HCT116 (cell line): ENCODE measurements at regions not wholly inside any gene's neighbourhood (a gene's known extent, or its start where the extent isn't known, plus 50 kb on each side); places are given as distances from the start of the nearest gene placed in this dataset.

ENCODE experiments used
- ATAC-seq: fragments of 200-7000 bp; cut with Tn5 transposase; 2 replicates; pipeline ENCODE4 v1.9.1; 2020; ENCODE audit warnings: mild to moderate bottlenecking, moderate library complexity
- BruUV-seq: library from RNA; stranded (reverse); fragments of 400-500 nt; replicated peaks from 2 replicates; lab custom pipeline; 2021; lab: Mats Ljungman, UMichigan
- CTCF ChIA-PET: fragments of 300-600 bp; sonication (Branson Sonifier 250); formaldehyde crosslinking; loops from one replicate; lab custom pipeline; 2021; ENCODE audit warnings: antibody characterized with exemption; lab: Charles Lee
- POLR2A ChIA-PET: fragments of 300-600, 350-600 bp; sonication (Branson Sonifier 250); formaldehyde crosslinking; loops from one replicate; lab custom pipeline; 2021; ENCODE audit warnings: antibody characterized with exemption; lab: Charles Lee
- RAD21 ChIA-PET, 2 experiments: fragments of 300-600 bp; sonication (Branson Sonifier 250); formaldehyde crosslinking; loops; one replicate each; lab custom pipeline; 2023; ENCODE audit warnings: low total read pairs in 2 of 2; ENCODE audit not compliant: uncharacterized antibody in 2 of 2, unreplicated experiment in 2 of 2, low non-redundant PET in 1 of 2; lab: Charles Lee
- DNase-seq: peaks from one replicate; pipeline ENCODE4 v3.0.0-alpha.2; 2010; ENCODE audit warnings: low read depth, low spot score
- H2AFZ ChIP-seq: fragments of 200-600 bp; shearing (Covaris generic), sonication (generic); 2 replicates; pipeline ENCODE4 v1.6.1; 2017; ENCODE audit warnings: low read depth, mixed run types, mixed read lengths, antibody characterized with exemption, low read length; ENCODE audit not compliant: poor library complexity, severe bottlenecking
- H3K27ac ChIP-seq: 2 replicates; pipeline ENCODE4 v1.5.1; 2012; ENCODE audit warnings: low read depth, low read length
- H3K27me3 ChIP-seq: fragments of 200-600 bp; sonication (generic); 2 replicates; pipeline ENCODE4 v1.6.1; 2016; ENCODE audit warnings: mixed run types, low read length, mixed read lengths; ENCODE audit not compliant: insufficient read depth
- H3K36me3 ChIP-seq, 2 experiments: fragments of 200-500 bp in 1 of 2; fragments of 200-600 bp in 1 of 2; sonication (Bioruptor generic) in 1 of 2; sonication (generic) in 1 of 2; 2 replicates each; pipeline versions ENCODE4 v1.5.1 to v1.6.1; 2014 to 2016; ENCODE audit warnings: low read length in 2 of 2, inconsistent platforms in 1 of 2, mixed read lengths in 1 of 2, mixed run types in 1 of 2; ENCODE audit not compliant: insufficient read depth in 2 of 2, control insufficient read depth in 1 of 2
- H3K4me1 ChIP-seq, 2 experiments: fragments of 200-600 bp in 1 of 2; sonication (generic) in 1 of 2; 2 replicates each; pipeline versions ENCODE4 v1.5.1 to v1.6.1; 2012 to 2017; ENCODE audit warnings: low read length in 2 of 2, inconsistent platforms in 1 of 2, mild to moderate bottlenecking in 1 of 2, mixed read lengths in 1 of 2, mixed run types in 1 of 2, moderate library complexity in 1 of 2; ENCODE audit not compliant: insufficient read depth in 2 of 2, control insufficient read depth in 1 of 2
- H3K4me2 ChIP-seq: fragments of 200-600 bp; sonication (generic); 2 replicates; pipeline ENCODE4 v1.6.1; 2017; ENCODE audit warnings: mixed run types, low read length, mixed read lengths
- H3K4me3 ChIP-seq, 2 experiments: fragments of 200-600 bp in 1 of 2; sonication (generic) in 1 of 2; replicated peaks in 1 of 2; 2 replicates each; pipeline ENCODE4 v1.5.1; 2011 to 2016; ENCODE audit warnings: low read length in 2 of 2, control low read depth in 1 of 2, low read depth in 1 of 2, mild to moderate bottlenecking in 1 of 2, mixed read lengths in 1 of 2, mixed run types in 1 of 2
- H3K79me2 ChIP-seq: fragments of 200-600 bp; sonication (generic); 2 replicates; pipeline ENCODE4 v1.6.1; 2017; ENCODE audit warnings: mild to moderate bottlenecking, mixed run types, low read length, moderate library complexity, mixed read lengths; ENCODE audit not compliant: insufficient read depth
- H3K9ac ChIP-seq: fragments of 200-600 bp; sonication (generic); 2 replicates; pipeline ENCODE4 v1.6.1; 2016; ENCODE audit warnings: low read length, mixed read lengths
- H3K9me2 ChIP-seq: fragments of 200-600 bp; sonication (generic), shearing (Covaris generic); 2 replicates; pipeline ENCODE4 v1.6.1; 2017; ENCODE audit warnings: mixed run types, mild to moderate bottlenecking, moderate library complexity; ENCODE audit not compliant: insufficient read depth
- H3K9me3 ChIP-seq, 2 experiments: fragments of 200-500 bp in 1 of 2; fragments of 200-600 bp in 1 of 2; sonication (Bioruptor generic) in 1 of 2; sonication (generic) in 1 of 2; 2 replicates each; pipeline ENCODE4 v1.6.1; 2014 to 2017; ENCODE audit warnings: low read length in 2 of 2, mixed read lengths in 2 of 2, inconsistent platforms in 1 of 2, low read depth in 1 of 2, mild to moderate bottlenecking in 1 of 2, mixed run types in 1 of 2, moderate library complexity in 1 of 2; ENCODE audit not compliant: control insufficient read depth in 1 of 2, insufficient read depth in 1 of 2
- H4K20me1 ChIP-seq: fragments of 200-600 bp; sonication (generic), shearing (Covaris generic); 2 replicates; pipeline ENCODE4 v1.6.1; 2017; ENCODE audit warnings: mixed run types, mild to moderate bottlenecking, moderate library complexity; ENCODE audit not compliant: insufficient read depth
- CBX3 ChIP-seq: IDR thresholded peaks from 2 replicates; pipeline ENCODE4 v1.6.1; 2012; ENCODE audit warnings: low read depth
- CEBPB ChIP-seq: IDR thresholded peaks from 2 replicates; pipeline ENCODE4 v1.6.1; 2012; ENCODE audit warnings: low read depth
- CTCF ChIP-seq, 3 experiments: fragments of 200-600 bp in 1 of 3; sonication (generic) in 1 of 3; IDR thresholded peaks in 2 of 3; conservative IDR thresholded peaks in 1 of 3; 2 replicates each; pipeline ENCODE4 v1.5.1; 2012 to 2017; ENCODE audit warnings: low read depth in 2 of 3, low read length in 2 of 3, antibody characterized with exemption in 1 of 3, borderline replicate concordance in 1 of 3, control low read depth in 1 of 3, mild to moderate bottlenecking in 1 of 3, mixed read lengths in 1 of 3, mixed run types in 1 of 3, moderate library complexity in 1 of 3; ENCODE audit not compliant: insufficient read depth in 1 of 3
- EGR1 ChIP-seq: IDR thresholded peaks from 2 replicates; pipeline ENCODE4 v1.6.1; 2012; ENCODE audit warnings: low read depth
- ELF1 ChIP-seq: IDR thresholded peaks from 2 replicates; pipeline ENCODE4 v1.6.1; 2012; ENCODE audit warnings: low read depth, borderline replicate concordance
- FOSL1 ChIP-seq: IDR thresholded peaks from 2 replicates; pipeline ENCODE4 v1.6.1; 2012; ENCODE audit warnings: low read depth
- POLR2A ChIP-seq: IDR thresholded peaks from 2 replicates; pipeline ENCODE4 v1.7.0; 2011; ENCODE audit warnings: borderline replicate concordance; ENCODE audit not compliant: insufficient read depth, insufficient read length; ENCODE audit errors: extremely low read depth
- SIN3A ChIP-seq: IDR thresholded peaks from 2 replicates; pipeline ENCODE4 v1.6.1; 2012; ENCODE audit warnings: low read depth
- SRF ChIP-seq: IDR thresholded peaks from 2 replicates; pipeline ENCODE4 v1.6.1; 2012; ENCODE audit warnings: low read depth
- TCF7L2 ChIP-seq: IDR thresholded peaks from 2 replicates; pipeline ENCODE4 v1.7.0; 2011; ENCODE audit warnings: borderline replicate concordance, inconsistent platforms; ENCODE audit not compliant: insufficient read depth, insufficient read length; ENCODE audit errors: extremely low read depth
- YY1 ChIP-seq: IDR thresholded peaks from 2 replicates; pipeline ENCODE4 v1.6.1; 2011; ENCODE audit warnings: low read length, low read depth, moderate library complexity, mild to moderate bottlenecking; ENCODE audit not compliant: insufficient replicate concordance; ENCODE audit errors: extremely low read depth
- ZFX ChIP-seq: fragments of 450-650 bp; IDR thresholded peaks from 2 replicates; pipeline ENCODE4 v1.6.1; 2017
- ZNF274 ChIP-seq: fragments of 200-500 bp; sonication (Bioruptor generic); IDR thresholded peaks from 2 replicates; pipeline ENCODE4 v1.6.1; 2014; ENCODE audit warnings: mild to moderate bottlenecking, low read depth, low read length, inconsistent platforms
- intact Hi-C: fragments of 100-400 bp; cut with micrococcal nuclease; formaldehyde crosslinking; loops from 2 replicates; pipeline ENCODE4 v1.10.0; 2022
- TF ChIP-seq, protein P1 (sequence below): IDR thresholded peaks from 2 replicates; pipeline ENCODE4 v1.6.1; 2012
- TF ChIP-seq, protein P2 (sequence below): IDR thresholded peaks from 2 replicates; pipeline ENCODE4 v1.6.1; 2012; ENCODE audit warnings: low read depth
- TF ChIP-seq, protein P3 (sequence below): IDR thresholded peaks from 2 replicates; pipeline ENCODE4 v1.6.1; 2012

GRCh38 chr13:59398661-59399060, 765.1 kb downstream of the DIAPH3 start:
- RAD21 ChIA-PET: no interaction called here
- H4K20me1 ChIP-seq: no peaks in the 10 kb centered on the region
- H3K36me3 ChIP-seq: no peaks in the 10 kb centered on the region
- no peaks in the 10 kb centered on the region for H3K9me3 ChIP-seq
- H3K4me2 ChIP-seq: no peak overlapping the region
- no peak overlapping the region for H2AFZ ChIP-seq
- H3K4me1 ChIP-seq: no peaks in the 10 kb centered on the region
- no peaks in the 10 kb centered on the region for H3K79me2 ChIP-seq
- CTCF ChIA-PET: no interaction called here
- TF ChIP-seq EGR1: no peak
- TF ChIP-seq POLR2A: no peak
- TF ChIP-seq, protein P1, sequence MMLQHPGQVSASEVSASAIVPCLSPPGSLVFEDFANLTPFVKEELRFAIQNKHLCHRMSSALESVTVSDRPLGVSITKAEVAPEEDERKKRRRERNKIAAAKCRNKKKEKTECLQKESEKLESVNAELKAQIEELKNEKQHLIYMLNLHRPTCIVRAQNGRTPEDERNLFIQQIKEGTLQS: no peak
- TF ChIP-seq TCF7L2: no peak
- no peak for TF ChIP-seq FOSL1
- TF ChIP-seq ZNF274: no peak
- TF ChIP-seq CBX3: no peak
- TF ChIP-seq YY1: no peak
- no peak for TF ChIP-seq SRF
- TF ChIP-seq CTCF (IDR thresholded peaks at IDR 0.05 in 2 of 3, conservative IDR thresholded peaks at IDR 0.05 in 1 of 3; ENCODE audit: borderline replicate concordance in 1 of 3, insufficient read depth in 1 of 3, low read depth in 2 of 3, low read length in 2 of 3): no peak
- no peak for TF ChIP-seq ZFX
- no peak for TF ChIP-seq ELF1
- TF ChIP-seq SIN3A: no peak
- TF ChIP-seq CEBPB: no peak
- TF ChIP-seq, protein P2, sequence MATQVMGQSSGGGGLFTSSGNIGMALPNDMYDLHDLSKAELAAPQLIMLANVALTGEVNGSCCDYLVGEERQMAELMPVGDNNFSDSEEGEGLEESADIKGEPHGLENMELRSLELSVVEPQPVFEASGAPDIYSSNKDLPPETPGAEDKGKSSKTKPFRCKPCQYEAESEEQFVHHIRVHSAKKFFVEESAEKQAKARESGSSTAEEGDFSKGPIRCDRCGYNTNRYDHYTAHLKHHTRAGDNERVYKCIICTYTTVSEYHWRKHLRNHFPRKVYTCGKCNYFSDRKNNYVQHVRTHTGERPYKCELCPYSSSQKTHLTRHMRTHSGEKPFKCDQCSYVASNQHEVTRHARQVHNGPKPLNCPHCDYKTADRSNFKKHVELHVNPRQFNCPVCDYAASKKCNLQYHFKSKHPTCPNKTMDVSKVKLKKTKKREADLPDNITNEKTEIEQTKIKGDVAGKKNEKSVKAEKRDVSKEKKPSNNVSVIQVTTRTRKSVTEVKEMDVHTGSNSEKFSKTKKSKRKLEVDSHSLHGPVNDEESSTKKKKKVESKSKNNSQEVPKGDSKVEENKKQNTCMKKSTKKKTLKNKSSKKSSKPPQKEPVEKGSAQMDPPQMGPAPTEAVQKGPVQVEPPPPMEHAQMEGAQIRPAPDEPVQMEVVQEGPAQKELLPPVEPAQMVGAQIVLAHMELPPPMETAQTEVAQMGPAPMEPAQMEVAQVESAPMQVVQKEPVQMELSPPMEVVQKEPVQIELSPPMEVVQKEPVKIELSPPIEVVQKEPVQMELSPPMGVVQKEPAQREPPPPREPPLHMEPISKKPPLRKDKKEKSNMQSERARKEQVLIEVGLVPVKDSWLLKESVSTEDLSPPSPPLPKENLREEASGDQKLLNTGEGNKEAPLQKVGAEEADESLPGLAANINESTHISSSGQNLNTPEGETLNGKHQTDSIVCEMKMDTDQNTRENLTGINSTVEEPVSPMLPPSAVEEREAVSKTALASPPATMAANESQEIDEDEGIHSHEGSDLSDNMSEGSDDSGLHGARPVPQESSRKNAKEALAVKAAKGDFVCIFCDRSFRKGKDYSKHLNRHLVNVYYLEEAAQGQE: no peak
- TF ChIP-seq, protein P3, sequence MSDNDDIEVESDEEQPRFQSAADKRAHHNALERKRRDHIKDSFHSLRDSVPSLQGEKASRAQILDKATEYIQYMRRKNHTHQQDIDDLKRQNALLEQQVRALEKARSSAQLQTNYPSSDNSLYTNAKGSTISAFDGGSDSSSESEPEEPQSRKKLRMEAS: no peak
- TF ChIP-seq, all 23 proteins: peak for 0
- no peak for DNase-seq
- no peaks in the 10 kb centered on the region for H3K27me3 ChIP-seq
- POLR2A ChIA-PET: no interaction called here
- ATAC-seq: no peak
- H3K4me3 ChIP-seq: no peak overlapping the region
- no peaks in the 10 kb centered on the region for H3K9me2 ChIP-seq
- H3K9ac ChIP-seq: no peak overlapping the region
- intact Hi-C loops: no loop called here
- no peak overlapping the region for H3K27ac ChIP-seq
- BruUV-seq: no TSS peak
